B cell (primary cell): ENCODE measurements at regions not wholly inside any gene's neighbourhood (a gene's known extent, or its start where the extent isn't known, plus 50 kb on each side); places are given as distances from the start of the nearest gene placed in this dataset.

Experiments
- ATAC-seq: fragments of 200-7000 bp; cut with Tn5 transposase; one replicate; pipeline ENCODE4 v1.10.0; 2021; ENCODE audit warnings: low read depth, mild to moderate bottlenecking, moderate number of reproducible peaks, moderate library complexity
- CTCF ChIA-PET: fragments of 350-600 bp; sonication (Branson Sonifier 250); formaldehyde crosslinking; loops from one replicate; lab custom pipeline; 2021; ENCODE audit warnings: antibody characterized with exemption, inconsistent platforms; lab: Charles Lee
- POLR2A ChIA-PET: fragments of 350-600 bp; sonication (Branson Sonifier 250); formaldehyde crosslinking; loops from one replicate; lab custom pipeline; 2021; ENCODE audit warnings: antibody characterized with exemption; lab: Charles Lee
- DNase-seq: peaks from one replicate; pipeline ENCODE4 v3.0.0; 2013
- H2AFZ ChIP-seq: 2 replicates; pipeline ENCODE4 v1.6.1; 2012; ENCODE audit warnings: mild to moderate bottlenecking, low read depth, low read length; ENCODE audit not compliant: insufficient read depth, poor library complexity, severe bottlenecking
- H3K27ac ChIP-seq, 2 donors: 1 replicate in 1 of 2; 2 replicates in 1 of 2; pipeline ENCODE4 v1.5.1; 2012 to 2013; ENCODE audit warnings: low read length in 2 of 2, mild to moderate bottlenecking in 2 of 2, moderate library complexity in 1 of 2
- H3K27me3 ChIP-seq, 4 experiments: fragments of 200-600 bp in 1 of 4; sonication (generic) in 1 of 4; replicated peaks in 1 of 4; 1 replicate in 2 of 4; 2 replicates in 2 of 4; pipeline versions ENCODE4 v1.6.1 to v1.7.0; 2013 to 2016; ENCODE audit warnings: low read length in 3 of 4, mild to moderate bottlenecking in 2 of 4, mixed read lengths in 1 of 4, moderate library complexity in 1 of 4; ENCODE audit not compliant: insufficient read depth in 4 of 4, control insufficient read depth in 3 of 4; ENCODE audit errors: control extremely low read depth in 1 of 4
- H3K36me3 ChIP-seq, 2 experiments: replicated peaks in 1 of 2; 1 replicate in 1 of 2; 2 replicates in 1 of 2; pipeline versions ENCODE4 v1.6.1 to v1.7.1; 2013; ENCODE audit warnings: low read length in 1 of 2; ENCODE audit not compliant: insufficient read depth in 2 of 2, control insufficient read depth in 1 of 2; ENCODE audit errors: control extremely low read depth in 1 of 2, extremely low read depth in 1 of 2
- H3K4me1 ChIP-seq, 2 donors: fragments of 200-600 bp in 1 of 2; sonication (generic) in 1 of 2; 1 replicate in 1 of 2; 2 replicates in 1 of 2; pipeline versions ENCODE4 v1.5.1 to v1.6.1; 2013 to 2017; ENCODE audit warnings: low read length in 2 of 2; ENCODE audit not compliant: control insufficient read depth in 2 of 2, insufficient read depth in 2 of 2
- H3K4me2 ChIP-seq: replicated peaks from 2 replicates; pipeline ENCODE3; 2012; ENCODE audit warnings: mild to moderate bottlenecking, low read depth, low read length; ENCODE audit not compliant: poor library complexity, severe bottlenecking
- H3K4me3 ChIP-seq, 5 experiments: fragments of 200-600 bp in 1 of 5; sonication (generic) in 1 of 5; 1 replicate in 3 of 5; 2 replicates in 2 of 5; pipeline versions ENCODE4 v1.5.1 to v1.7.0; 2011 to 2016; ENCODE audit warnings: low read length in 4 of 5, mild to moderate bottlenecking in 4 of 5, low read depth in 2 of 5, control low read depth in 1 of 5, moderate library complexity in 1 of 5; ENCODE audit not compliant: insufficient read depth in 1 of 5; ENCODE audit errors: control extremely low read depth in 1 of 5, extremely low read depth in 1 of 5
- H3K79me2 ChIP-seq: fragments of 200-600 bp; sonication (generic); one replicate; pipeline ENCODE4 v1.6.0; 2016; ENCODE audit warnings: low read length; ENCODE audit not compliant: control insufficient read depth, insufficient read depth
- H3K9ac ChIP-seq: fragments of 200-600 bp; sonication (generic); 2 replicates; pipeline ENCODE4 v1.6.1; 2017; ENCODE audit warnings: mild to moderate bottlenecking, low read length, moderate library complexity
- H3K9me3 ChIP-seq, 3 donors: one replicate each; pipeline versions ENCODE4 v1.6.1 to v1.7.1; 2013; ENCODE audit warnings: low read length in 2 of 3; ENCODE audit not compliant: control insufficient read depth in 2 of 3, insufficient read depth in 1 of 3; ENCODE audit errors: control extremely low read depth in 1 of 3
- H4K20me1 ChIP-seq: 2 replicates; pipeline ENCODE4 v1.6.0; 2012; ENCODE audit warnings: mild to moderate bottlenecking, low read length; ENCODE audit not compliant: insufficient read depth, control insufficient read depth, poor library complexity, severe bottlenecking
- H3K27ac Mint-ChIP-seq: one replicate; pipeline ENCODE4 v1.8.0; 2021; ENCODE audit warnings: mixed read lengths
- H3K27me3 Mint-ChIP-seq: one replicate; pipeline ENCODE4 v1.8.0; 2021; ENCODE audit warnings: mixed read lengths
- H3K4me1 Mint-ChIP-seq: one replicate; pipeline ENCODE4 v1.8.0; 2021; ENCODE audit warnings: mixed read lengths
- H3K4me3 Mint-ChIP-seq: one replicate; pipeline ENCODE4 v1.8.0; 2021; ENCODE audit warnings: mixed read lengths
- H3K9me3 Mint-ChIP-seq: one replicate; pipeline ENCODE4 v1.8.0; 2022; ENCODE audit warnings: mixed read lengths; ENCODE audit not compliant: insufficient read depth
- CTCF ChIP-seq: fragments of 200-600 bp; IDR thresholded peaks from one replicate; pipeline ENCODE4 v1.8.0; 2022; ENCODE audit warnings: antibody characterized with exemption, mild to moderate bottlenecking
- EZH2 ChIP-seq: IDR thresholded peaks from 2 replicates; pipeline ENCODE4 v1.6.1; 2012; ENCODE audit warnings: borderline replicate concordance, low read depth, mild to moderate bottlenecking, moderate library complexity, low read length; ENCODE audit not compliant: insufficient read depth, poor library complexity, severe bottlenecking
- WGBS: methylation state at CpG from one replicate; pipeline ENCODE4 v1.1.5; 2013; ENCODE audit warnings: missing lambda C conversion rate; ENCODE audit not compliant: insufficient coverage; 5-methylcytosine and 5-hydroxymethylcytosine counted together
- intact Hi-C: fragments of 100-400 bp; cut with micrococcal nuclease; formaldehyde crosslinking; loops from one replicate; pipeline ENCODE4 v1.10.0; 2022

- no CpG with 5 or more reads among the region's 1 CpG for WGBS
Observed at GRCh38 chr20:11469795-11470435, 447.8 kb upstream of the BTBD3 start.

GRCh38 chr20:11473983-11474382 lies 443.7 kb upstream of the BTBD3 start:
- CTCF ChIA-PET: no interaction called here
- no peaks in the 10 kb centered on the region for H3K79me2 ChIP-seq
- no peak overlapping the region for H2AFZ ChIP-seq
- H3K27ac ChIP-seq: no peak overlapping the region
- peaks cover 0 to 12% (median 0%) of the 10 kb centered on the region in 3 donors for H3K9me3 ChIP-seq
- no peak overlapping the region for H3K27ac Mint-ChIP-seq
- no peaks in the 10 kb centered on the region for H4K20me1 ChIP-seq
- DNase-seq (no peak), ATAC-seq (no peak)
- H3K27me3 Mint-ChIP-seq: no peaks in the 10 kb centered on the region
- no peaks in the 10 kb centered on the region for H3K9me3 Mint-ChIP-seq
- H3K4me1 Mint-ChIP-seq: no peaks in the 10 kb centered on the region
- TF ChIP-seq CTCF (no peak), EZH2 (no peak)
- H3K27me3 ChIP-seq: no peaks in the 10 kb centered on the region
- H3K4me3 Mint-ChIP-seq: no peak overlapping the region
- no peaks in the 10 kb centered on the region for H3K4me1 ChIP-seq
- no peak overlapping the region for H3K4me3 ChIP-seq
- intact Hi-C loops: no loop called here
- H3K9ac ChIP-seq: no peak overlapping the region
- no peaks in the 10 kb centered on the region for H3K36me3 ChIP-seq
- no peak overlapping the region for H3K4me2 ChIP-seq
- POLR2A ChIA-PET: no interaction called here

More at GRCh38 chr20:11469795-11470435, 447.8 kb upstream of the BTBD3 start:
- no peaks in the 10 kb centered on the region for H3K27me3 ChIP-seq
- no peak overlapping the region for H2AFZ ChIP-seq
- no peak overlapping the region for H3K9ac ChIP-seq
- H3K4me2 ChIP-seq: no peak overlapping the region
- peaks cover 0 to 11% (median 0%) of the 10 kb centered on the region in 3 donors for H3K9me3 ChIP-seq
- H3K27me3 Mint-ChIP-seq: no peaks in the 10 kb centered on the region
- ATAC-seq: no peak
- no peaks in the 10 kb centered on the region for H3K4me1 ChIP-seq
- no peaks in the 10 kb centered on the region for H4K20me1 ChIP-seq
- ChIA-PET CTCF (no interaction called here), POLR2A (no interaction called here)
- DNase-seq: no peak
- H3K4me3 ChIP-seq: no peak overlapping the region
- H3K27ac Mint-ChIP-seq: no peak overlapping the region
- no peak overlapping the region for H3K4me3 Mint-ChIP-seq
- H3K4me1 Mint-ChIP-seq: no peaks in the 10 kb centered on the region
- H3K36me3 ChIP-seq: no peaks in the 10 kb centered on the region
- intact Hi-C loops: no loop called here
- H3K27ac ChIP-seq: no peak overlapping the region
- TF ChIP-seq CTCF (no peak), EZH2 (no peak)
- no peaks in the 10 kb centered on the region for H3K79me2 ChIP-seq
- H3K9me3 Mint-ChIP-seq: no peaks in the 10 kb centered on the region
